ENCODE measurements at regions not wholly inside any gene's neighbourhood (a gene's known extent, or its start where the extent isn't known, plus 50 kb on each side); places are given as distances from the start of the nearest gene placed in this dataset.

DNA sequence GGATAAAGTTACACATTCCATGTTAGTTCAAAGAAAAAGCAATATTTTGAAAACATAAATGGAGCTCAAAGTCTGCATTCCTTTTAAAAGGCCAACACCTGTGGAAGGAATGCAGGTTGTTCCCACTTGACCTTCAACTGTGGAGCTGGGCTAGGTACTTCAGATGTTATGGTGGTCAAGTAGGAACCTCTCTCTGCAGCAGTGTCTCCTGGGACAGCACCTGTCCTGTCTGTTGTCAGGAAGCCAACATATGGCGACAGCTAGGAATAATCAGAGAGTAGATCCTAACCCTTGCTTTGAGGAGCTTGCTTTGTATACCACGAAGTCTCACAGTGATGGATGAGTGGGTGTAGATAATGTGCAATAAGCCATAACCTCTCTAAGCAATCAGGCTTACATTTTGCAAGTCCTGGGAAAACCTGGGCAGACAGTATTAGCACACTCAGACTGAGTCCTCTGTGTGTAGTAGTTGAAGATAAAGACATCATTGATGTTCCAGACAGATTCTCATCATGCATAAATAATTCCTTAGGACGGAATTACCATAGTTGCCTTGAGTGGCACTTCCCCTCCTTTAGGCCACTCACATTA lies 347.5 kb downstream of the PRL start:
- TF ChIP-seq CTCF (IDR thresholded peaks at IDR 0.05) (no peak), POLR2A (IDR thresholded peaks at IDR 0.05) (no peak), POLR2AphosphoS5 (IDR thresholded peaks at IDR 0.05) (no peak)

All from breast epithelium (tissue), 3 donors.